Body of pancreas (tissue), 4 donors: ENCODE measurements at regions not wholly inside any gene's neighbourhood (a gene's known extent, or its start where the extent isn't known, plus 50 kb on each side); places are given as distances from the start of the nearest gene placed in this dataset.
A peak's percentile ranks its signal among the peaks of the same experiment; 100 is the strongest.

Experiments
- ATAC-seq: fragments of 150-250 bp; one replicate; pipeline ENCODE4 v1.9.1; 2016
- DNase-seq, 4 donors: peaks; one replicate each; pipeline ENCODE4 v3.0.0-alpha.2; 2019
- H3K27ac ChIP-seq, 4 donors: fragments of 200-600 bp; sonication (generic); 1 replicate in 3 of 4; 2 replicates in 1 of 4; pipeline versions ENCODE4 v1.5.1 to v1.6.1; 2016 to 2019; ENCODE audit warnings: mild to moderate bottlenecking in 1 of 4, mixed read lengths in 1 of 4, moderate library complexity in 1 of 4
- H3K27me3 ChIP-seq, 2 donors: fragments of 200-600 bp; sonication (generic); one replicate each; pipeline ENCODE4 v1.6.0; 2016; ENCODE audit warnings: mild to moderate bottlenecking in 1 of 2
- H3K36me3 ChIP-seq, 2 donors: fragments of 200-600 bp; sonication (generic); replicated peaks in 1 of 2; 2 replicates each; pipeline ENCODE4 v1.5.1; 2016; ENCODE audit warnings: low read depth in 2 of 2; ENCODE audit not compliant: insufficient read depth in 1 of 2
- H3K4me1 ChIP-seq: fragments of 200-600 bp; sonication (generic); one replicate; pipeline ENCODE4 v1.6.0; 2016
- H3K4me3 ChIP-seq, 2 donors: fragments of 200-600 bp; sonication (generic); 1 replicate in 1 of 2; 2 replicates in 1 of 2; pipeline ENCODE4 v1.5.1; 2016 to 2019
- H3K9me3 ChIP-seq, 3 donors: fragments of 200-600 bp; sonication (generic); 1 replicate in 2 of 3; 2 replicates in 1 of 3; pipeline ENCODE4 v1.5.1; 2016
- CTCF ChIP-seq, 7 experiments: fragments of 450-650 bp in 4 of 7; fragments of 200-600 bp in 3 of 7; sonication (generic) in 3 of 7; IDR thresholded peaks; one replicate each; pipeline ENCODE4 v1.5.1; 2016 to 2019; ENCODE audit warnings: antibody characterized with exemption in 7 of 7
- POLR2A ChIP-seq, 3 donors: fragments of 450-650 bp; IDR thresholded peaks; one replicate each; pipeline ENCODE4 v1.6.1; 2016; ENCODE audit warnings: antibody characterized with exemption in 3 of 3, mild to moderate bottlenecking in 2 of 3
- WGBS, 2 donors: methylation state at CpG; one replicate each; pipeline ENCODE4 v1.1.5; 2017; 5-methylcytosine and 5-hydroxymethylcytosine counted together
- intact Hi-C: fragments of 100-400 bp; cut with DNase I; formaldehyde crosslinking; loops from one replicate; pipeline ENCODE4 v1.15.1; 2023

GRCh38 chr17:63191610-63192009 lies 225.6 kb downstream of the TANC2 start:
- DNase-seq (peak in 1 of 4 donors; percentile 12), ATAC-seq (no peak)
- Histone ChIP-seq H3K27ac (no peak overlapping the region), H3K4me1 (no peaks in the 10 kb centered on the region), H3K27me3 (no peaks in the 10 kb centered on the region), H3K36me3 (no peaks in the 10 kb centered on the region), H3K9me3 (no peaks in the 10 kb centered on the region), H3K4me3 (no peak overlapping the region)
- TF ChIP-seq CTCF (IDR thresholded peaks at IDR 0.05) (no peak), POLR2A (IDR thresholded peaks at IDR 0.05) (no peak)
- intact Hi-C loops = no loop called here
- WGBS, 2 donors = 87 to 92% methylated on average over 8 of the region's 8 CpGs

- Histone ChIP-seq H3K9me3 (no peaks in the 10 kb centered on the region), H3K27ac (no peak overlapping the region), H3K4me1 (no peaks in the 10 kb centered on the region), H3K4me3 (no peak overlapping the region), H3K27me3 (no peaks in the 10 kb centered on the region), H3K36me3 (no peaks in the 10 kb centered on the region)
- DNase-seq (no peak), ATAC-seq (no peak)
- WGBS, 2 donors = 56 to 59% methylated on average over 1 of the region's 1 CpG
- TF ChIP-seq POLR2A (IDR thresholded peaks at IDR 0.05) (no peak), CTCF (IDR thresholded peaks at IDR 0.05) (no peak)
- intact Hi-C loops = no loop called here
These were observed 227.8 kb downstream of the TANC2 start for GRCh38 chr17:63193827-63194226.

- TF ChIP-seq CTCF (IDR thresholded peaks at IDR 0.05) (no peak), POLR2A (IDR thresholded peaks at IDR 0.05) (no peak)
- Histone ChIP-seq H3K27me3 (no peaks in the 10 kb centered on the region), H3K4me1 (no peaks in the 10 kb centered on the region), H3K36me3 (no peaks in the 10 kb centered on the region), H3K27ac (no peak overlapping the region), H3K9me3 (no peaks in the 10 kb centered on the region), H3K4me3 (no peak overlapping the region)
- intact Hi-C loops = no loop called here
- ATAC-seq = no peak
- WGBS, 2 donors = 62 to 88% methylated on average over 1 of the region's 1 CpG
- no peak for DNase-seq
These were observed 230.8 kb downstream of the TANC2 start for GRCh38 chr17:63196772-63197335.

GRCh38 chr17:63203652-63204051 lies 237.6 kb downstream of the TANC2 start:
- Histone ChIP-seq H3K27ac (no peak overlapping the region), H3K9me3 (no peaks in the 10 kb centered on the region), H3K4me3 (no peak overlapping the region), H3K4me1 (no peaks in the 10 kb centered on the region), H3K27me3 (no peaks in the 10 kb centered on the region), H3K36me3 (no peaks in the 10 kb centered on the region)
- no peak for ATAC-seq
- TF ChIP-seq CTCF (IDR thresholded peaks at IDR 0.05) = no peak
- TF ChIP-seq POLR2A (IDR thresholded peaks at IDR 0.05) = no peak
- DNase-seq = no peak
- intact Hi-C loops = no loop called here
- WGBS, 2 donors = 86 to 94% methylated on average over 2 of the region's 2 CpGs

- ATAC-seq (no peak), DNase-seq (peak in 1 of 4 donors; percentile 6)
- no peak for TF ChIP-seq CTCF (IDR thresholded peaks at IDR 0.05)
- no peak for TF ChIP-seq POLR2A (IDR thresholded peaks at IDR 0.05)
- intact Hi-C loops = no loop called here
- Histone ChIP-seq H3K4me1 (no peaks in the 10 kb centered on the region), H3K4me3 (no peak overlapping the region), H3K36me3 (no peaks in the 10 kb centered on the region), H3K9me3 (no peaks in the 10 kb centered on the region), H3K27ac (no peak overlapping the region), H3K27me3 (no peaks in the 10 kb centered on the region)
- 89 to 94% methylated on average over 1 of the region's 1 CpG for WGBS, 2 donors
These were observed 224.2 kb downstream of the CYB561 start for GRCh38 chr17:63221939-63222338.
